ENCODE measurements at regions not wholly inside any gene's neighbourhood (a gene's known extent, or its start where the extent isn't known, plus 50 kb on each side); places are given as distances from the start of the nearest gene placed in this dataset.
"Not testable (repeated sequence)": the region's sequence is repeated elsewhere in the genome, so short reads cannot be mapped to it uniquely, and the experiment has no call there.

DNA sequence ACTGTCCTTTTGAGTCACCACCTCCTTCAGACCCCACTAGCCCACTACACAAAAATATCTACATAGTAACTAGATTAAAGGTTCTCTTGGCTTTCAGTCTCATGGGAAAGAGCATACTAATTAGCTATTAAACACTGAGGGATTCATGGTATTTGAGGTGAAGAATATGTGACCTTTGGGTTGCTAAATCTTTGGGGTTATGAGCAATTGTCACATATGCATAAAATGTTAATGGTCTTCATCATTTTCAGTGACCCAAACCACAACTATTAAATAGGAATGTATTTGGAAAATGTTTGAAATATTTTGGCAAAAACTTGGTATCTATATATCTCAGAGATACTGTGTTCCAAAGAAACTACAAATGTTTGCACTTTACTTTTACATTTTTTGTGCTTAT lies 365.1 kb downstream of the MAGEB5 start:
- DNase-seq, result no peak

DNA sequence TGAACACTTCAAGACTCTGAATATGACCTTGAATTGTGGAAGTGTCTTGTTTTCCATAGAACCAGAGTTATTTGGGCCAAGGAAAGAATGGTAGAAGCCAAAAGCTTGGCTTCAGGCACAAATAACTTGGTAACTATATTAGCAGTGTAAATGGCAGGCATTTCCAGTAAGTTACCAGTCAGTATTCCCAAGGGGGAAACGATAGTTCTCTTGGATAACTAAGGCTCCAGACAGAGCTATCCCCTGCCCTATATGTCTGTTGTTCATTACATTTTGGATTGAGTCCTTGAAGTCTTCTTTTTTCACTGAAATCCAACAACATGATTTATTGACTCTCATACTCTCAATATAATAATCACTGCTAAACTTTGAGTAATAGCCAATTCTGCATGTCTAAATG lies 364.1 kb downstream of the MAGEB5 start:
- no peak for DNase-seq

DNA sequence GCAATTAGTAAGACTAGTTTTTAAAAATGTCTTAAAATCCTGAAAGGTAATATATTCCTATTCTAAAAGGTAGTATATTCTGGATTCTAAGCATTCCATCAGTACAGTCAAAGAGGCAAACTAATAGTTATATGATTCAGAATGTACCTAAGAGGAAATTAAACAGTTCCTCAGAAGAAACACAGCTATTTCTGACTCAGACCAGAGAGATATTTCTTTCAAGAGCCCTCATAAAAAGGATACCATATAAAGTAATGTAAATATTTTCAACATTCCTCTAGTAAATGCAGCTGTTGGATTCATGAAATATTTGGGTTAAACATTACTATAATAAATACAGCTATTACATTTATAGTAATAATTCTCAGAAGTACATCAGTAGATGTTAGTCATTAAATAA lies 358.3 kb downstream of the MAGEB5 start:
- DNase-seq, result no peak

DNA sequence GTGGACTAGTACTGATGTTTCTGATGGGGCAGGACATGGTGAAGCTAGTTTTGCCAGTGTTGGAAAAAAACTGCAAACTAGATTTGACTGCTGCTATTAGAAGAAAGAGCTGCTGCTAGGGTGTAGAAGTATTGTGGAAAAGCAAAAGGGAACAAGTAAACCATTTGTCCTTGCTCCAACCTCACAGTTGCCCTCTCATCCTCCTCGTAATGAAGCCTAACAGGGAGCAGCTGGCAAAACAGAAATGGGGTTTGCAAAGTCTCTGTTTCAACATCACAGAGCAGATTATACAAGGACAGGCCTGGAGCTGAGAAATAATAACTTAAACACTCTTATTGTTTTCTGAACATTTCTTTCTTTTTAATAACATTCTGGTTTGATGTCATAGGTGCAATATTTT lies 346.2 kb downstream of the MAGEB5 start:
- DNase-seq, result no peak

DNA sequence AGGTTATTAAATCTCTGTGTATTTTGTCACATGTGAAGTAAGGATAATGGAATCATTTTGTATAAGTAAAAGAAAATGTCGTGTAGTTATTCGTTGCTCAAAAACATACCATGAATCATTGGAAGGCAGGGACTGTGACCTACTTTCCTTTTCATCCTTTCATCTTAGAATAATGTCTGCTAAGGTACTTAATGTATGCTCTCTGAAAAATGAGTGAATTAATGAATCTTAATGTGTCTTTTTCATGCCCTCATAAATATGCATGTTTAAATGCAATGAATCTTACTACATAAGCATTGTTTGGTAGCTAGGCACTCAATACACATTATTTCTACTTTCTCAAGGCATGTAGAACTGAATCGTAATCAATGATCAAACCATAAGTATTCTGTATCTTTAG lies 343.9 kb downstream of the MAGEB5 start:
- no peak for DNase-seq

DNA sequence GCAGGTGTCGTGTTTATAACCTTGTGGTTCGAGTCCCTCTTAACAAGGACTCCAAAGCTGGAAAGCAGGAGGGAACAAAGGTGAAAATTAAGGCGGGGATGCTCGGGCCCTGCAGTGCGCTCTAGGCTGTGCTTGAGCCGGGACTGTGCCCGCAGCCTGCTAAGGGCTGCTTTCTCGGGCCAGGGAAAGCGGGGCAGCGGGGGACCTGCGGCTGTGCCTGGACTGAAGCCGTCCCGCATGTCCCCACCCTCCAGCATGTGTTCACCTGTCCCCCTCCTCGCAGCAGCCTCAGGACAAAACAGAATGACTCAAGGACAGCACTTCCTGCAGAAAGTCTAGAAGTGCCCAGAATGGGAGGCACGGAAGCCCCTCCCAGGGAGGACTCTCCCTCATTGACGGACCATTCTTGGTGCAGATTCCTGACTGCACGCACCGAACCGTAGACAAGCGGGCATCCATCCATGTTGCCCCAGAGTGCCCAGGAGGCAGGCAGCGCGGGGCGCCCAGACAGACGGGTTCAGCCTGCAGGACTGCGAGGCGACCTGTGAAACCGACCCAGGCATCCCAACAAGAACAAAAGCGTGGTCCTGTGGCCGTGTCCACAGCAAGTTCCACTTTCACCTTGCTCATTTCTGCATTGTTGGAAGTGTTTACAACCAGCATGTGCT lies 342.9 kb downstream of the MAGEB5 start:
- no peak for DNase-seq

DNA sequence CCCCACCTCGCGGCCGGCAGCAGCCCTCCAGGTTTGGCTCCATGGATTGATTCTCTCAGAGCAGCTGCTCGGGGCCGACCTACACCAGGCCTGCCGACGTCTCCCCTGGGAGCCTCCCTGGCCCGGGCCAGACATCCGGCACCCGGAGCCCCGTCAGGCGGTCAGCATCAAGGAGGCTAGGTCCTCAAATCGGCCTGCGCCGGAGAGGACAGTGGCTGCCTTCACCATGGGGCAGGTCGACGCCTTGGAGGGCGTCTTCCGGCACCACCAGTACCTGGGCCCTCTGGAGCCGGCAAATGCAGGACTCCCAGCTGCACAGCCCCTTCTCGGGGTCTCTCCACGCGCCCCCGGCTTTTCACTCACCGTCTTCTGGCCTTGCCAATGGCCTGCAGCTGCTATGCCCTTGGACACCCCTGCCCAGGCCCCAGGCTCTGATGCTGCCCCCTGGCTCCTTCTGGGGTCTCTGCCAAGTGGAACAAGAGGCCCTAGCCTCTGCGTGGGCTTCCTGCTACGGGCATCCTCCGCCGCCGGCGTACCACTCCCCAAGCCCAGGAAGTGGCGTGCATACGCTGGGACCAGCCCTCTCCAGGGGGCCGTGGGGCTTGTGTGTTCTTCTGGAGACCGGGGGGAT lies 341.8 kb downstream of the MAGEB5 start:
- DNase-seq, result no peak

DNA sequence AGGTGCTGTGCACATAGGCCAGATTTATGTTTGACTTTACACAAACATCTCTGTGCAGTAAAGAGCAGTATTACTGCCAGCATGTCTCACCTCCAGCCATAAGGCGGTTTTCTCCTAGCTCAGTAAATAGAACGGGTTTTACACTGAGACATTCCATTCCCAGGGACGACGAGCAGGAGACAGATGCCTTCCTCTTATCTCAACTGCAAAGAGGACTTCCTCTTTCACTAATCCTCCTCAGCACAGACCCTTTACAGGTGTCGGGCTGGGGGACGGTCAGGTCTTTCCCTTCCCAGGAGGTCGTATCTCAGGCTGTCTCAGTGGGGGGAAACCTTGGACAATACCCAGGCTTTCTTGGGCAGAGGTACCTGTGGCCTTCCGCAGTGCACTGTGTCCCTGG lies 309.8 kb downstream of the MAGEB5 start:
- not testable (repeated sequence) for DNase-seq

DNA sequence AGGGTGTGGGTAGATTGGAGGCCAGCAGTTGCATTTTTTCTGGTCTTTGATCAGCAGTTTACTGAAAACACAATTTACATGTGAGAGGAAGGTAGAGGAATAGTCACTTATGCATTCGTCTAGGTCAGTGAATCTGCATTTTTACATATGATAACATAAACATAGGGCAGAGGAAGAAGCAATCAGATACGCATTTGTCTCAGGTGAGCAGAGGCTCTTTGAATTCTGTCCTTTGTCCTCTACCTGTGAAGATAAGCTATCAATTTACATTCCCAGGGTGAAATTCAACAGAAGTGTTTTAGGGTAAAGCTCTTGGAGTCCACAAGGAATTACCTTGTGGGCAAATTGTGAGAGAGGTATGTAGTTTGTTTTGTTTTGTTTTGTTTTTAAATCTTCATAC lies 306.5 kb downstream of the MAGEB5 start:
- DNase-seq, result no peak

DNA sequence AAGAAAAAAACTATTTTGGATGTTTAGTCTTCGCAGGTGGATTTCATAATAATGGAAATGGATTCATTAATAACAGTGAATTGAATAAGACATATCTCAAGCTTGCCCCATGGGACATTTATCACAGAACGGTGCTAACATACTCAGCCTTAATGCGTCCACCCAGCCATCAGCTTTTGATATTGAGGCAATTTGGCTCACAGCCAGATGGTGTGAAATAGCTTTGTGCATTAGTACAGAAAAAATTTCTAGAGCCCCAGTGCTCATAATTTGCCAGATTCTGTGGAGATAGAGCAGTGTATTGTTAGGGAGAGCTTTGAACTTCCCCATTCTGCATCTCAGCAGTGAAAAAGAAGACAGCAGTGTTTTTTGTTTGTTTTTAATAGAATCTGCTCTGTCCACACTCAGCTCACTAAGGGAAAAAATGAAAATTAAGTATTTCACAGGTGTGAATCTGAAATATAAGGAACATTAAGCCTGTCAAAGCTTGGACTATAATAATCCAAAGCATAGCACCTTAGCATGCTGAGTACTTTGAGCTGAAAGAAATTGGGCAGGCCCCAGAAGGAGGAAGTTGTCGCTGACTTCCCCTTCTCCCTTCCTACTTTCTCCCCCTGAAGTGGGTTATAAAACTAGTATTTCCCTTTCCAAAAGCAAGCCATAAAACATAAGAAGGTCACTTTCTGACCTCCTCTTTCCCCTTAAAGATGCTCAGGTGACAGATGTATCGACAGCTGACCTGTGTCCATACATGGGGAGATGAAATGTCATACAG lies 295.8 kb downstream of the MAGEB5 start:
- no peak for DNase-seq

DNA sequence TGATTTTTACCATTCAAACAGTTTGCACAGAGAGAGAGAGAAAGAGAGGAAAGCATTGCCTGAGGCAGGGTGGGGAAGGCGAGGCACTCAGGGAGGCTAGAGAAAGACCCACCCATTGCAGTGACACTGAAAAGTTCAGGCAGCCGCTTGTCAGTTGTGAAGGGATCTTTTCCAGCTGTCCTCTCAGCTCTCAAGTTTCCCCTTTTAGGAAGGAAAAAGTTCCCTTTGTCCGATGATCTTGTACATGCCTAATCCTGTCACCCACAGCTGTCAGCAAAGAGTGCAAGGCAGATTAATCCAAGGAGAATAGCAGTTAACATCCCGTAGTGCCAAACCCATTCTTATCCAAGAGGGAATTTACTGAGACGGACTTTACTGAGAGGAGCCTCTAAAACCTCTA lies 255.0 kb downstream of the MAGEB5 start:
- DNase-seq, result no peak

DNA sequence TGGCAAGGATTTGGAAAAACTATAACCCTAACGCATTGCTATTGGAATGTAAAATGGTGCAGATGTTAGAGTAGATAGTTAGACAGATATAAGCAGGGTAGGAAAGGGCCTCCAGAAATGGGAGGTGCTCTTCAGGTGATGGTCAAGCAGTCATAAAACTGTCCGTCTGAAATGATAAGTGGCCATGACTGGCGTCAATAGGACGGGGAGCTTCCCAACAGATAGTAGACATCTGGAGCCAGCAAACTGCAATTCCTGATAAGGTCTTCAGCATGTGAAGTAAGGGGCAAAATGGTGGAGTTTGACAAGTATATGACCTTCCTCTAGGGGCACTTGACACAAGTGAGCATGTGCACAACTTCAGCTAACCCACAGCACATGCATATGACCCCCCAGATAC lies 250.4 kb downstream of the MAGEB5 start:
- DNase-seq, result no peak

DNA sequence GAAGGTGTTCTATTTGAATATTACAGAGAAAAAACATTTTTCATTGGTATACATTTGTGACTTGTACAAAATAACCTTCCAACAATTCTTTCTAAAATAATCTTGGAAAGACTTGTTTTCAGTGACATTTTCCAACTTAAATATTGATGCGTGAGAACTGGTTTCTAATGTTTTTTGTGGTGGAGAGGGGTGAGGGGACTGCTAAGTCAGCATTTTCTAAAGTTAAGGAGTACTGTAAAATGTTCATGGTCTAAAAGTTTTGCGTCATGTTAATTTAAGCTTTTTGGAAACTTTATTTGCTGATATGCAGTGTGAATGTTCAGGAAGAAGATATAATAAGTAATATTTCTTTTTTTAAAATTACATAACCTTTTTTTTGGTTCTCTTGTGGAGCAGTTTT lies 229.3 kb downstream of the MAGEB5 start:
- no peak for DNase-seq

DNA sequence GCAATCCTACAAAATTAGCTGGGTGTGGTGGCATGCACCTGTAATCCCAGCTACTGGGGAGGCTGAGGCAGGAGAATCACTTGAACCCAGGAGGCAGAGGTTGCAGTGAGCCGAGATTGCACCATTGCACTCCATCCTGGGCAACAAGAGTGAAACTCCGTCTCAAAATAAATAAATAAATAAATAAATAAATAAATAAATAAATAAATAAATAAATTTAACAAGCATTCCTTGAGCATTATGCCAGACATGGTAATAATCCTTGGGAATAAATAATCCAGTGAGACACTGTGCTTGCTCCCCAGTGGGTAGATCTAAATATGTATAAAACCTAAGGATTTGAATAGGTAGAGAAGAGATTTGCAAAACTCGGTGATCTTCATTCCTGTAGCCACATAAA lies 228.4 kb downstream of the MAGEB5 start:
- DNase-seq, result not testable (repeated sequence)

DNA sequence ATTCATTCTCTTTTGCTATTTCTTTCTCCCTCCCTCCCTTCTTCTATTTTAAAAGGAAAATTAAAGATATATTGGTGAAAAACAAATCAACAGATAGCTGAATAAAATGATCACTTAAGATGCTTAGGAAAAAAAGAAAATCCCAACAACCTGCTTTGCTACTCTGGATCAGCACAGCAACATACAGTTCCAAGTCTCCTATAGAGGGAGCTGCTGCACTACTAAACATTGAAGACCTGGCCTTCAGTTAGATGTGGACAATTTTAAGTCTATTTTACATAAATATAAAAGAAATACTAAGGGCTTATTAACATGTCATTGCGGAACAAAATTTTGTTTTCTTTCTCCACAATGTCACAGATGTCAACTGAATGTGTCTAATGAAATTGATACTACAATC lies 226.4 kb downstream of the MAGEB5 start:
- peak; percentile 1 for DNase-seq

DNA sequence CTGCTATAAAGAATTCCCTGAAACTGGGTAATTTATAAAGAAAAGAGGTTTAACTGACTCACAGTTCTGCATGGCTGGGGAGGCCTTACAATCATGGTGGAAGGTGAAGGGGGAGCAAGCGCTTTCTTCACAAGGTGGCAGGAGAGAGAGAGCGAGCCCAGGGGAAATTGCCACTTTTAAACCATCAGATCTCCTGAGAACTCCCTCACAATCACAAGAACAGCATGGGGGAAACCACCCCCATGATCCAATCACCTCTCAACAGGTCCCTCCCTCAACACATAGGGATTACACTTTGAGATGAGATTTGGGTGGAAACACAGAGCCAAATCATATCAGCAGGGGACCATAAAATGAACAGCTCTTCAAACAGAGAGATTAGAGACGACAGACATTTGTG lies 198.6 kb downstream of the MAGEB5 start:
- no peak for DNase-seq

DNA sequence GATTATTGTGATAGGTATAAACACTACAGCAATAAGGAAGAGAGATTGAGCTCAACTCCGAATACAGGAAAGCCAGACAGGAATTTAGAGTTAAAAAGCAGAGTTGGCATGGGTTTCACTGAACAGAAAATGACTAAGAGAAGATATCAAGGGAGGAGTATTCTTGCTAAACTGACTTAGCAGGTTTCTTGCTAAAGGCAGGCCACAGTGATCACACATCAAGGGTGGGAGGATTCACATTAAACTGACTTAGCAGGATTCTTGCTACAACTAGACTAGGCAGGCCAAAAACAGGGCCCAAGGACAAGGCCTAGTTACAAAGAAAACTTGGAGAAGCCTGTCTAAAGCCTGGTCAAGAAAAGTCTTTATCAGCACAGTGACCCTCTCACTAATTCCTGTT lies 195.1 kb downstream of the MAGEB5 start:
- no peak for DNase-seq

DNA sequence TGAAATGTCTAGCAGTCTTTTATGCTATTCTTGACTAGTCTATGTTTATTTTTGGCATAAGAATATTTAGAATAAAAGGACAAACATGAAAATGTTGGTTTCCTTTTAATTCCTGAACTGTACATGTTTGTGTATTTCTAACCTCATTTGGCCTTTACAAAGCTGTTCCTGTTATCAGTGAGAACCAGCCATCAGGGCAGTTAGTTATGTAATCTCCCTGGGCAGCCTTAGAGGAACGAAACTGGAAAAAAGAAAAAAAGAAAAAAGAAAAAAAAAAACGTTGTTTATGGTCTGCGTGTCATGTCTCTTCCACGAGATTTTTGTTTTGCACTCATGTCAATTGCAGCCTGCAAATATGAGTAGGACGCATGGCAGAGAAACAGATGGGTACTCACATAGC lies 193.7 kb downstream of the MAGEB5 start:
- no peak for DNase-seq

DNA sequence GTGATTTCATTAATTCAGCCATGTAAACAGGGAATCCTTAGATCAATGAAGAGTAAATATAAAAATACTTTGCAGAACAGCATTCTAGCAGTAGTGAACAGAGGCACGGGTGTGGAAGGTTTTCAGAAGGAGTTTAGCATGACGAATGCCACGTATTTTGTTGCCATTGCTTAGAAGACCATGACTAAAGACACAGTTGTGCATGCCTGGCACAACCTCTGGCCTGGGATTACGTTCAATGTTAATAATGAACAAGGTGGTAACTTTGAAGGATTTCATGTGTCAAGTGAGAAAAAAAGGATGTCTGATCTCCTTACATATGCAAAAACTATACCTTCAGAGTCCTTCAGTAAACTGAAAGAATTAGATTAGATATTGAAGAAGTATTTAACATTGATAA lies 171.9 kb downstream of the MAGEB5 start:
- no peak for DNase-seq

DNA sequence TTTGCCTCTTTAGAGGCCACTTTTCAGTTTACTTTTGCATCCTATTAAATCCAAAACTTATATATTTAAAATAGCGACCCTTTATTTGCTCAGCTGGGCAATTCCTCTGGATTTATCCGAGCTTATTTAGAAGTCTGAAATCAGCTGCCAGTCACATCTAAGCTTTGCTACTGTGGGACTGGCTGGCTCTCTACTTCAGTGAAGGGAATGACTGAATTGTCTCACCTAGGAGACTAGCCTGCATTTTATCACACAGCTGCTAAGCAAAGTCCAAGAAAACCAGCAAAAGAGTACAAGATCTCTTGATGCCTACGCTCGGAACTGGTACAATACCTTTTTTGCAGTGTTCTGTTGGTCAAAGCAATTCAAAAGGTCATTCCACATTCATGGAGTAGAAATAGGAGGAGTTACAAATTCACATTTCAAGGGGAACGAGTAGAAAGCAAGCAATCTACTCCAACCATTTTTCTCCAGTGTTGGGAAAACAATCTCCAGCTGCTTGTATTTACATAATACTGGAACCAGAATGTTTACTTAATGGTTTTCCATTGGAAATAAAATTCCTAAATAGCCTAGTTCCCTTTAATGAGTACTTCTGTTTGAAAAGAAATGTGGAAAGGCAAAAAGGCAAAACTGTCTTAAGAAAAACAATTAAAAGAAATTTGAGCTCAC lies 160.2 kb downstream of the MAGEB5 start:
- DNase-seq, result no peak

DNA sequence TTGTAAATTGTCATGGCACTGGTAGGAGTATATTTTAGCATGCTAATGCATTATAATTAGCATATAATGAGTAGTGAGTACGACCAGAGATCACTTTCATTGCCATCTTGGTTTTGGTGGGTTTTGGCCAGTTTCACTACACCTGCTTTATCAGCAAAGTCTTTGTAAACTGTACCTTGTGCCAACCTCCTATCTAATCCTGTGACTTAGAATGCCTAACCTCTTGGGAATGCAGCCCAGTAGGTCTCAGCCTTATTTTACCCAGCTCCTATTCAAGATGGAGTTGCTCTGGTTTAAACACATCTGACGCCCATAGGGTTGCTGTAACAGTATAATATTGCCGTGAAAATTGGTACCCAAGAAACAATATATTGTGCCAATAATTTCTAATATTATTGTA lies 159.4 kb downstream of the MAGEB5 start:
- no peak for DNase-seq

DNA sequence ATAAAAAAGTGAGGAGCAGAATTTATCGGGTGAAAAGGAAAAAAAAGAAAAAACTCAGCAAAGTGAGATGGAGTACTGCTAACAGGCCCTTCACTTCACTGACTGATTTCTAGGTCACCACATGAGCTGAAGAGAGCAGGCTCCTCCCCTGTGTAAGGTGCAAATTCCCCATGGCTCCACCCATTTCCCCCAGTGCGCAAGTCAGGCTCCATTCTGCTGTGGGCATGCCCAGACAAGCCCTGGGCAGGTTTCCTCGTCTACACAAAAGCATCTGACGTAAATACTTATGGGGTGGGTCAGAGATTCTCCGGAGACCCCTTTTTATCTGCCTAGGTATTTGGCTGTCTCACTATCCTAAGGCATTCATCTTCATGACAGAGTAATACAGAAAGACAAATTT lies 157.9 kb downstream of the MAGEB5 start:
- DNase-seq, result no peak

DNA sequence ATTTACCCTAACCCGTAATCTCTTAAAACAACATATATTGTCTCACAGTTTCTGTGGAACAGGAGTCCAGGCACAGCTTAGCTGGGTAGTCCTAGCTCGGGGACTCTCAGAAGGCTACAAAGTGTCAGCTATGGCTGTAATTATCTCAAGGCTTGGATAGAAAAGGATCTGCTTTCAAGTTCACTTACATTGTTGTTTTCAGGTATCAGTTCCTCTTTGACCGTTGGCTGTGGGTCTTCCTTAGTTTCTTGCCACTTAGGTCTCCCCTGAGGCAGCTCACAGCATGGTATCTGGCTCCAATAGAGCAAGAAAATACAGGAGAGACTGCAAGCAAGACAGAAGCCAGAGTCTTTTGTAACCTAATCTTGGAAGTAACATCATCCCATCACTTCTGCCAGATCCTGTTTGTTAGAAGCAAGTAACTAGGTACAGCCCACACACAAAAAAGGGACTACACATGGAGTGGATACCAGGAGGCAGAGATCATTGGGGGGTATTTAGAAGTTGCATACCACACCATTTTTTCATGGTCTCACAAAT lies 137.0 kb downstream of the MAGEB5 start:
- DNase-seq, result no peak

DNA sequence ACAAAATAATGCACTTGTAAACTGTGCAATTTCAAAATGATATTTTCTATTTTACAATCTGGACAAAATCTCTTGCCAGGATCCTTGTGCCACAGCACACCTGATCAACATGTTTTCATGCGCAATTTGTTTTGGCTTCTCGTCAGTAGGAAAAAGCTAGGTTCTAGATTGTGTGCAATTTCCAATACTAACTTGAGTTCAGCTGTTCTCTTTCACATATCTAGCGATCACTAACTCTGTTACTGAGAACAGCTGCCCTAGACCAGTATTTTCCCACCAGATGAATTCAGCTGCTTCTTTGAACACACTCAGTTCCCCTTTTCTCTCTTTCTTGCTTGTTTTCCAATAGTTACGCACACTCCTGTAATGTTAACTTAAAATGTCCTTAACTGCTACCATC lies 131.2 kb downstream of the MAGEB5 start:
- no peak for DNase-seq

Measured in activated CD4-positive, alpha-beta T cell treated with anti-CD3 and anti-CD28 coated beads, Interleukin-2, Interleukin-6, amounts not matched to agents 100 ng/mL and 50 ng/mL, durations not matched to agents 16 hours and 8 hours (primary cell).